Neural cell (in vitro differentiated cells): ENCODE measurements at regions not wholly inside any gene's neighbourhood (a gene's known extent, or its start where the extent isn't known, plus 50 kb on each side); places are given as distances from the start of the nearest gene placed in this dataset.

Experiments used
- EP300 ChIP-seq: fragments of 450-650 bp; conservative IDR thresholded peaks from 2 replicates; pipeline ENCODE4 v1.6.1; 2014; ENCODE audit warnings: antibody characterized with exemption, mild to moderate bottlenecking, moderate library complexity; ENCODE audit not compliant: poor library complexity, severe bottlenecking
- RAD21 ChIP-seq: fragments of 450-650 bp; conservative IDR thresholded peaks from 2 replicates; pipeline ENCODE4 v1.6.1; 2014; ENCODE audit warnings: antibody characterized with exemption, mild to moderate bottlenecking, moderate library complexity
- TAF1 ChIP-seq: IDR thresholded peaks from 2 replicates; pipeline ENCODE4 v1.6.1; 2012; ENCODE audit warnings: low read depth
- TF ChIP-seq, protein P1 (sequence below): fragments of 450-650 bp; IDR thresholded peaks from 2 replicates; pipeline ENCODE4 v1.5.1; 2014; ENCODE audit warnings: antibody characterized with exemption, mild to moderate bottlenecking, moderate library complexity; ENCODE audit not compliant: poor library complexity, severe bottlenecking

- TF ChIP-seq, protein P1, sequence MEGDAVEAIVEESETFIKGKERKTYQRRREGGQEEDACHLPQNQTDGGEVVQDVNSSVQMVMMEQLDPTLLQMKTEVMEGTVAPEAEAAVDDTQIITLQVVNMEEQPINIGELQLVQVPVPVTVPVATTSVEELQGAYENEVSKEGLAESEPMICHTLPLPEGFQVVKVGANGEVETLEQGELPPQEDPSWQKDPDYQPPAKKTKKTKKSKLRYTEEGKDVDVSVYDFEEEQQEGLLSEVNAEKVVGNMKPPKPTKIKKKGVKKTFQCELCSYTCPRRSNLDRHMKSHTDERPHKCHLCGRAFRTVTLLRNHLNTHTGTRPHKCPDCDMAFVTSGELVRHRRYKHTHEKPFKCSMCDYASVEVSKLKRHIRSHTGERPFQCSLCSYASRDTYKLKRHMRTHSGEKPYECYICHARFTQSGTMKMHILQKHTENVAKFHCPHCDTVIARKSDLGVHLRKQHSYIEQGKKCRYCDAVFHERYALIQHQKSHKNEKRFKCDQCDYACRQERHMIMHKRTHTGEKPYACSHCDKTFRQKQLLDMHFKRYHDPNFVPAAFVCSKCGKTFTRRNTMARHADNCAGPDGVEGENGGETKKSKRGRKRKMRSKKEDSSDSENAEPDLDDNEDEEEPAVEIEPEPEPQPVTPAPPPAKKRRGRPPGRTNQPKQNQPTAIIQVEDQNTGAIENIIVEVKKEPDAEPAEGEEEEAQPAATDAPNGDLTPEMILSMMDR, result no peak
- TF ChIP-seq EP300, result no peak
- TF ChIP-seq TAF1, result no peak
- TF ChIP-seq RAD21, result no peak
Observed at GRCh38 chr2:122523981-122524380, 768.5 kb downstream of the TSN start.
